LoVo (cell line): ENCODE measurements at regions not wholly inside any gene's neighbourhood (a gene's known extent, or its start where the extent isn't known, plus 50 kb on each side); places are given as distances from the start of the nearest gene placed in this dataset.

ENCODE experiments used
- DNase-seq: peaks from one replicate; pipeline ENCODE4 v3.0.0-alpha.2; 2016; ENCODE audit warnings: low spot score

- DNase-seq: no peak
These were observed 638.5 kb upstream of the PKDCC start for GRCh38 chr2:41409328-41409727.

- no peak for DNase-seq
These were observed 637.8 kb upstream of the PKDCC start for GRCh38 chr2:41410011-41410410.

GRCh38 chr2:41413813-41414485, 633.9 kb upstream of the PKDCC start:
- DNase-seq: no peak

GRCh38 chr2:41414486-41415230, 633.2 kb upstream of the PKDCC start:
- DNase-seq: peak; percentile 18

GRCh38 chr2:41417511-41417910, 630.3 kb upstream of the PKDCC start:
- no peak for DNase-seq

GRCh38 chr2:41420219-41420618, 627.6 kb upstream of the PKDCC start:
- DNase-seq: no peak

GRCh38 chr2:41420872-41421271, 626.9 kb upstream of the PKDCC start:
- no peak for DNase-seq

- DNase-seq: no peak
These were observed 616.1 kb upstream of the PKDCC start for GRCh38 chr2:41431756-41432155.

GRCh38 chr2:41432459-41432858, 615.4 kb upstream of the PKDCC start:
- DNase-seq: no peak

GRCh38 chr2:41434991-41435390, 612.8 kb upstream of the PKDCC start:
- no peak for DNase-seq

- DNase-seq: no peak
These were observed 605.9 kb upstream of the PKDCC start for GRCh38 chr2:41441958-41442357.

GRCh38 chr2:41445865-41446264, 602.0 kb upstream of the PKDCC start:
- DNase-seq: no peak

GRCh38 chr2:41446266-41446665, 601.6 kb upstream of the PKDCC start:
- no peak for DNase-seq

GRCh38 chr2:41448221-41448620, 599.6 kb upstream of the PKDCC start:
- DNase-seq: no peak

GRCh38 chr2:41457026-41457425, 590.8 kb upstream of the PKDCC start:
- no peak for DNase-seq

GRCh38 chr2:41460661-41461060, 587.2 kb upstream of the PKDCC start:
- no peak for DNase-seq

- DNase-seq: no peak
These were observed 583.4 kb upstream of the PKDCC start for GRCh38 chr2:41464395-41464794.

- DNase-seq: no peak
These were observed 571.9 kb upstream of the PKDCC start for GRCh38 chr2:41475959-41476358.

GRCh38 chr2:41482659-41483058, 565.2 kb upstream of the PKDCC start:
- no peak for DNase-seq

GRCh38 chr2:41483226-41483625, 564.6 kb upstream of the PKDCC start:
- DNase-seq: no peak

GRCh38 chr2:41483982-41484857, 563.6 kb upstream of the PKDCC start:
- no peak for DNase-seq

GRCh38 chr2:41484858-41485234, 563.0 kb upstream of the PKDCC start:
- DNase-seq: no peak

- DNase-seq: no peak
These were observed 560.9 kb upstream of the PKDCC start for GRCh38 chr2:41486948-41487347.
